ENCODE measurements at regions not wholly inside any gene's neighbourhood (a gene's known extent, or its start where the extent isn't known, plus 50 kb on each side); places are given as distances from the start of the nearest gene placed in this dataset.

DNA sequence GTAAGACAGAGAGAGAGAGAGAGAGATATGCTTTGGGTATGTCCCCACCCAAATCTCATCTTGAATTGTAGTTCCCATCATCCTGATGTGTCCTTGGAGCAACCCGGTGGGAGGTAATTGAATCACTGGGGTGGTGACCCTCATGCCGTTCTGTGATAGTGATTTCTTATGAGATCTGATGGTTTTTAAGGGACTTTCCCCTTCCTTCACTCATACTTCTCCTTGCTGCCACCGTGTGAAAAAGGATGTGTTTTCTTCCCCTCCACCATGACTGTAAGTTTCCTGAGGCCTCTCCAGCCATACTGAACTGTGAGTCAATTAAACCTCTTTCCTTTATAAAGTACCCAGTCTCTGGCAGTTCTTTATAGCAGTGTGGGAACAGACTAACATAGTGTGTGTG lies 60.3 kb downstream of the EOMES start:
- Histone ChIP-seq H3K27ac (no peak overlapping the region), H3K9me3 (no peaks in the 10 kb centered on the region), H3K36me3 (replicated peaks in 1 of 2; ENCODE audit: insufficient read depth in 1 of 2, low read depth in 2 of 2) (no peaks in the 10 kb centered on the region), H3K4me1 (no peaks in the 10 kb centered on the region), H3K27me3 (no peaks in the 10 kb centered on the region), H3K4me3 (no peak overlapping the region)
- DNase-seq (no peak), ATAC-seq (no peak)
- TF ChIP-seq, protein P1, sequence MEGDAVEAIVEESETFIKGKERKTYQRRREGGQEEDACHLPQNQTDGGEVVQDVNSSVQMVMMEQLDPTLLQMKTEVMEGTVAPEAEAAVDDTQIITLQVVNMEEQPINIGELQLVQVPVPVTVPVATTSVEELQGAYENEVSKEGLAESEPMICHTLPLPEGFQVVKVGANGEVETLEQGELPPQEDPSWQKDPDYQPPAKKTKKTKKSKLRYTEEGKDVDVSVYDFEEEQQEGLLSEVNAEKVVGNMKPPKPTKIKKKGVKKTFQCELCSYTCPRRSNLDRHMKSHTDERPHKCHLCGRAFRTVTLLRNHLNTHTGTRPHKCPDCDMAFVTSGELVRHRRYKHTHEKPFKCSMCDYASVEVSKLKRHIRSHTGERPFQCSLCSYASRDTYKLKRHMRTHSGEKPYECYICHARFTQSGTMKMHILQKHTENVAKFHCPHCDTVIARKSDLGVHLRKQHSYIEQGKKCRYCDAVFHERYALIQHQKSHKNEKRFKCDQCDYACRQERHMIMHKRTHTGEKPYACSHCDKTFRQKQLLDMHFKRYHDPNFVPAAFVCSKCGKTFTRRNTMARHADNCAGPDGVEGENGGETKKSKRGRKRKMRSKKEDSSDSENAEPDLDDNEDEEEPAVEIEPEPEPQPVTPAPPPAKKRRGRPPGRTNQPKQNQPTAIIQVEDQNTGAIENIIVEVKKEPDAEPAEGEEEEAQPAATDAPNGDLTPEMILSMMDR (IDR thresholded peaks at IDR 0.05) = no peak
- no peak for TF ChIP-seq POLR2A (IDR thresholded peaks at IDR 0.05)
- WGBS, 2 donors = 41 to 59% methylated on average over 3 of the region's 3 CpGs
- intact Hi-C loops (cut with DNase I) = no loop called here

DNA sequence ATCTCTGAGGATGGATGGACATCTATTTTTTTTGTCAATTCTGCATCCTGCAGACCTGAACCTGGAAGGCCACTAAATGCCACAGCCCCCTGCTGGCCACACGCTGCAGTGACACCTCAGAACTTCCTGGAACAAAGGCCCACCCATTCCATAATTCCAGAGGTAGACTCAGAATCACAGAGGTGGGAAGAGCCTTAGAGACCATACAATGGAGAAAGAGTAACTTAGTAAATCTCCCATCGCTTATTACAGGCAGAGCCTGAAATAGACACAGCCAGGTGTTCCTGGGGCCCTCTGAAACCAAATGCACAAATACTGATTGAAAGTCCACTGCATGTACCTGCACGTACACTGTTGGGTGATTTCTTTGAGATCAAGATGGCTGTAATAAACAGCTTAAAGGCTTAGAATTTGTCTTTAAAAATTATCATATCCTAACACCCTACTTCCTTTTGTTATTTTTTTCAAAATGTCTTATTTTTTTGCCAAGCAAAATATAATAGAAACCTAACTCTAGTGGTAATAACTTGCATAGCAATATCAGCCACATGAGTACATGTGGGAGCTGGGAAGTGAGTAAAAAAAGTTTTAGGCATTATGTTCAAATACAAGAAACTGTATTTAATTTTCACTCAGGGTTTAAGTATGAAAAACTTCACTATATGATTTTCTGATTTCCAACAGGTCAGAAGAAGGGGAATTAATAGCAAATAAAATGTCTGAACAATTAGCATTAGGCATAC lies 62.7 kb downstream of the EOMES start:
- 44 to 52% methylated on average over 3 of the region's 3 CpGs for WGBS, 2 donors
- peak; percentile 67 for ATAC-seq

DNA sequence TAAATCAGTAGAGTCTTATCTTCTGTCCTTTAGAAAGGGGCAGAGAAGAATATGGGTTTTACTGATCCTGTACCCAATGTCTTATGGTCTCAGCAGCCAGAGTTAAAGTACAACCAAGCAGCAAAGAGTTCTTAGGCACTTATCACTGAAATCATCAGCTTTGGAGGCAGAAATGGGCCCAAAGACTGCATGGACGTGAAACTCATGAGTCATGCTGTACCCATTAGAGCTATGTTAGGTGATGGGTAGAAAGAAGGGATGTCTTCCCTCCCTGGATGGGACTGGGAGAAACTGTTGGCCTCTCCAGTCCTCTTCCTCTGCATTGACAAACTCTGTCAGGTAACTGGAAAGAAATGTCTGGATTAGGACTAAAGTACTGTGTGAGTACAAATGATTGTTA lies 63.4 kb downstream of the EOMES start:
- WGBS, 2 donors = 32 to 44% methylated on average over 1 of the region's 1 CpG
- intact Hi-C loops (cut with DNase I) = loop anchor here (10.0 kb wide), 1 partner anchor 334 kb away; no protein-coding TSS in a partner anchor
- ATAC-seq (no peak), DNase-seq (no peak)
- TF ChIP-seq, protein P1 (IDR thresholded peaks at IDR 0.05) = no peak
- TF ChIP-seq POLR2A (IDR thresholded peaks at IDR 0.05) = no peak
- no peaks in the 10 kb centered on the region for H3K9me3 ChIP-seq
- no peaks in the 10 kb centered on the region for H3K36me3 ChIP-seq (replicated peaks in 1 of 2; ENCODE audit: insufficient read depth in 1 of 2, low read depth in 2 of 2)
- no peak overlapping the region for H3K27ac ChIP-seq
- no peaks in the 10 kb centered on the region for H3K27me3 ChIP-seq
- H3K4me1 ChIP-seq = no peaks in the 10 kb centered on the region
- H3K4me3 ChIP-seq = no peak overlapping the region

More for the DNA sequence above, 62.7 kb downstream of the EOMES start:
- no peak overlapping the region for H3K4me3 ChIP-seq
- H3K4me1 ChIP-seq = no peaks in the 10 kb centered on the region
- no peaks in the 10 kb centered on the region for H3K36me3 ChIP-seq (replicated peaks in 1 of 2; ENCODE audit: insufficient read depth in 1 of 2, low read depth in 2 of 2)
- intact Hi-C loops (cut with DNase I) = loop anchor here (10.0 kb wide), 1 partner anchor 335 kb away; no protein-coding TSS in a partner anchor
- TF ChIP-seq POLR2A (IDR thresholded peaks at IDR 0.05) = no peak
- TF ChIP-seq, protein P1 (IDR thresholded peaks at IDR 0.05) = peak; percentile 63 to 71 (median 66)
- H3K27ac ChIP-seq = no peak overlapping the region
- no peaks in the 10 kb centered on the region for H3K9me3 ChIP-seq
- DNase-seq = peak; percentile 48 to 69 (median 56)
- H3K27me3 ChIP-seq = no peaks in the 10 kb centered on the region

DNA sequence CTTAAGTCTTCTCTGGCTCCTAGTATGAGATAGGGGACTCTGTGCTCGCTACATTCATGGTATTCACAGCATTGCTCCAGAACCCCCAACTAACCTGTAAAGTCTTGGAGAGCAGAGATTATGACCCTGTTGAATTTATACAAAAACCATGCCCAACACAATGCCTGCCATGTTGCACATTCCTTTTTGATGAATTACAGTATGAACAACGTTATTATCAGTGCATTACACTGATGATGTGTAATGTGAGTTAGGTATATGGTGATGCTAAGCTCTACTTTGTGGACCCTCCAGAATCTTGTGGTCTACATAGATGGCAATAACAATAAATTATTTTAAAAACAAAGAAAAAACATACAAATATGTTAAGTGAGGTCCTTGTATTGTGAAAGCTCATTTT lies 64.3 kb downstream of the EOMES start:
- Histone ChIP-seq H3K27me3 (no peaks in the 10 kb centered on the region), H3K9me3 (no peaks in the 10 kb centered on the region), H3K36me3 (replicated peaks in 1 of 2; ENCODE audit: insufficient read depth in 1 of 2, low read depth in 2 of 2) (no peaks in the 10 kb centered on the region), H3K27ac (no peak overlapping the region), H3K4me1 (no peaks in the 10 kb centered on the region), H3K4me3 (no peak overlapping the region)
- intact Hi-C loops (cut with DNase I) = loop anchor here (10.0 kb wide), 1 partner anchor 333 kb away; no protein-coding TSS in a partner anchor
- ATAC-seq (no peak), DNase-seq (no peak)
- TF ChIP-seq, protein P1 (IDR thresholded peaks at IDR 0.05) = no peak
- no peak for TF ChIP-seq POLR2A (IDR thresholded peaks at IDR 0.05)
- WGBS, 2 donors = 70 to 73% methylated on average over 2 of the region's 2 CpGs

DNA sequence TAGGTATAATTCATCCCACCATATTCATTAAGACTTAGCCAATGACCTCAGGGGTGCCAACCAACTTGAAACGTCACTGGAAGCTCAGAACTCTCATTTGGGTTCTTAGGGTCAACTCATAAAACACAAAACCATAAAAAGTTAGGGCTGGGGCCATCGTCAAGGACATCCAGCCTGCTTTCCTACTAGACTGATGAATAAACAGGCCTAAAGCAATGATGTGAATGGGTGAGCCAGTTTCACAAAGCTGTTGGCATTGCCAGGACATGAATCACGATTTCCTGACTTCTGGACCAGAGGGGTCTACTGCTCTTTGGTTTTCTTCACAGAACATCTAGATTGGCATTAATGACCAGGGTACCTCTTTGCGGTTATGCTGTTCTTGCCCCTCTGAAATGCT lies 64.7 kb downstream of the EOMES start:
- intact Hi-C loops (cut with DNase I) = loop anchor here (10.0 kb wide), 1 partner anchor 333 kb away; no protein-coding TSS in a partner anchor
- no peak for TF ChIP-seq POLR2A (IDR thresholded peaks at IDR 0.05)
- TF ChIP-seq, protein P1 (IDR thresholded peaks at IDR 0.05) = no peak
- H3K4me3 ChIP-seq = no peak overlapping the region
- DNase-seq (no peak), ATAC-seq (no peak)
- no peaks in the 10 kb centered on the region for H3K9me3 ChIP-seq
- no peaks in the 10 kb centered on the region for H3K36me3 ChIP-seq (replicated peaks in 1 of 2; ENCODE audit: insufficient read depth in 1 of 2, low read depth in 2 of 2)
- no peaks in the 10 kb centered on the region for H3K27me3 ChIP-seq
- WGBS, 2 donors = 67 to 70% methylated on average over 4 of the region's 4 CpGs
- no peaks in the 10 kb centered on the region for H3K4me1 ChIP-seq
- no peak overlapping the region for H3K27ac ChIP-seq

Measured in body of pancreas (tissue), 4 donors.